IPS-NIHi11 (cell line): ENCODE measurements at regions not wholly inside any gene's neighbourhood (a gene's known extent, or its start where the extent isn't known, plus 50 kb on each side); places are given as distances from the start of the nearest gene placed in this dataset.
A peak's percentile ranks its signal among the peaks of the same experiment; 100 is the strongest.

ENCODE experiments used
- DNase-seq: peaks from one replicate; pipeline ENCODE4 v3.0.0; 2012; ENCODE audit warnings: mixed read lengths, low spot score

- no peak for DNase-seq
Measured at GRCh38 chr9:29701971-29702370, 2128.7 kb upstream of the C9orf72 start.

GRCh38 chr9:29714860-29715259, 2141.6 kb upstream of the C9orf72 start:
- no peak for DNase-seq

DNA sequence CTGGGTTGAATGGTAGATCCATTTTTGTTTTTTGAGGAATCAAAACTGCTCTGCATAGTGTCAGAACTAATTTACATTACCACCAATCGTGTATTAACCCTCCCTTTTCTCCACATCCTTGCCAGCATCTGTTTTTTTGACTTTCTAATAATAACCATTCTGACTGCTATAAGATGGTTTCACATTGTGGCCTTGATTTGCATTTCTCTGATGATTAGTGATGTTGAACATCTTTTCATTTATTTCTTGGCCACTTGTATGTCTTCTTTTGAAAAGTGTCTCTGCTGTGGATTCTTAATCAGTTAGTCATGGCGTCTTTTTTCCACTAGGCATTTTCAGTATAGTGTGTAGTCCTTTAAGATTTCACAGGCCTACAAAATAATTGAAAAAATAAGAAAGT, 2144.3 kb upstream of the C9orf72 start:
- DNase-seq, result no peak

GRCh38 chr9:29730163-29730562, 2156.9 kb upstream of the C9orf72 start:
- no peak for DNase-seq

DNA sequence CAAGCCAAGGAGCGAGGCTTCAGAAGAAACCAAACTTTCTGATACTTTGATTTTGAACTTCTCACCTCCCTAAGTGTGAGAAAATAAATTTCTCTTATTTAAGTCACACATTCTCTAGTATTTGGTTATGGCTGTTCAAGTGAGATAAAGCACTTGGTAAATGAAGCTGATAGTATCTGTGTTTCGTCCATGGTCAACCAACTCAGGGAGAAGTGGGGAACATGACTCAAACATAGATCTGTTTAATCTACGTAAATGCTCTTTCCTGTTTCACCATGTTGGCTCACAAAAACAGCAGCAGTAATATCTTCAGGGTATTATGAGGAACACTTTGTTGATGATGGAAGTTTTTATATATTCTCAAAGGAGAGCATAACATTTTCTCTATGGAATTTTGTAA, 2167.2 kb upstream of the C9orf72 start:
- DNase-seq, result no peak

DNA sequence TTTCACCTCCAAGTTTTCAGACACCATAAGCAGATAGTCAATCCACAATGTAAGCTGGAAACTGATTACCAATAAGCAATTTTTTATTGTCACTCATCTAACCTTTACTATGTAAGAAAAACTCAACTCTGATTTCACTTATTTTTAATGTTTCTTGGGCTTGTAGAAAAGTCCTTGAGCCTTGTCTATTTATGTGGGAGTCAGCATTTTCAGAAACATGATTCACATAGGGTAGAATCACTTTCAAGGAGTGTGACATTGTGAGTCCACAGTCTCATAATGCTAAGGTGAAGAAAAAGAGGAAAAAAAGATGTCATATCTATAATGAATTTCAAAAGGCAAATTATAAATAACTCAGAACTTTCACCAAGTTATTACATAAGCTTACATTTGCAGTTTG, 2167.9 kb upstream of the C9orf72 start:
- no peak for DNase-seq

DNA sequence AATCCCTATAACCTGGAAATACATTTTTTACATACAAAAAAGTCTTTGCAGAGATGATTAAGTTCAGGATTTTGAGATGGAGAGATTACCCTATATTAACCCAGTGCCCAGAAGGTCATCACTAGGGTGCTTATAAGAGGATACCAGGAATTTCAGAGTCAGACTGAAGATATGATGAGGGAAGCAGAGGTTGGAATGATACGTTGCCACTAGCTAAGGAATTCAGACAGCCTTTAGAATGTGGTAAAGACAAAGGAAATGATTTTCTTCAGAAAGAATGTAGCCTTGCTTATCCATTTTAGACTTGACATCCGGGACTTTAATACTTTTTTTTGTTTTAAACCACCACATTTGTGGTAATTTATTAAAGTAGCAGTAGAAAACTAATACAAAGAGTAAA, 2176.8 kb upstream of the C9orf72 start:
- no peak for DNase-seq

- DNase-seq, result no peak
Measured at GRCh38 chr9:29751226-29751625, 2177.9 kb upstream of the C9orf72 start.

GRCh38 chr9:29753638-29754037, 2180.4 kb upstream of the C9orf72 start:
- DNase-seq, result no peak

- no peak for DNase-seq
Measured at GRCh38 chr9:29769019-29769418, 2195.7 kb upstream of the C9orf72 start.

DNA sequence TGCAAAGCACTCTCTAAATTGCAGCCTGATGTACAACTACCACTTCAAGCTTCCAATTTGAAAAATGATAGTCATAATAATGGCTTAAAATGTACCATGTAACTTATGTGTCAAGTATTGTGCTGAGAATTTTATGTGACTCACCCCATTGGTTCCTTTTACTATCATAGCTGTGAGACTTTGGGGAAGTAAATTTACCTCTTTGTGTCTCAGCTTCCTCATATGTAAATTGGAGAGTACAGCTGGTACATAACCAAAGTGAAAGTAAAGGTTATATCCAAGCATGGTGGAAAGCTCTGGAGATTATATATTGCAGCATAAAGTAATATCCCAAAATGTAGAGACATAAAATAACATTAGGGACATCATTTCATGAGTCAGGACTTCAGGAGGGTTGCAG, 2200.4 kb upstream of the C9orf72 start:
- DNase-seq, result no peak

DNA sequence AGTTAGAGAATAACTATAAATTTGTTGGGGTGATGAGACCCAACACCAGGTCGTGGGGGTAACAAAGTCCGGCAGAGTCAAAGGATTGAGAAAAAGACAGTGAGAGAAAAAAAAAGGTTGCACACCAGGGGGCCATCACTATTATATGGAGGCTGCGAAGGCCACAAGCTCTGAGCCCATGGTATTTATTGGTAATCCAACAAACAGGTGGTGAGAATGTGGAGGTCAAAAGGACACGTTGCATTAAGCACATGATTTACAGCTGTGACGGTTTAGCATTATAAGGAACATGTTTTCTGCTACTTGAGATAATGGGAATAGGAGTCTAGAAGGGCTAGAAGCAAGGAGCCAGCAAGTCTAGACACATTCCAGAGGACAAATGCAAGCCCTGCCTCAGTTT, 2202.2 kb upstream of the C9orf72 start:
- no peak for DNase-seq

- DNase-seq, result no peak
Measured at GRCh38 chr9:29778281-29778849, 2205.1 kb upstream of the C9orf72 start.

GRCh38 chr9:29793970-29794369, 2220.7 kb upstream of the C9orf72 start:
- DNase-seq, result no peak

DNA sequence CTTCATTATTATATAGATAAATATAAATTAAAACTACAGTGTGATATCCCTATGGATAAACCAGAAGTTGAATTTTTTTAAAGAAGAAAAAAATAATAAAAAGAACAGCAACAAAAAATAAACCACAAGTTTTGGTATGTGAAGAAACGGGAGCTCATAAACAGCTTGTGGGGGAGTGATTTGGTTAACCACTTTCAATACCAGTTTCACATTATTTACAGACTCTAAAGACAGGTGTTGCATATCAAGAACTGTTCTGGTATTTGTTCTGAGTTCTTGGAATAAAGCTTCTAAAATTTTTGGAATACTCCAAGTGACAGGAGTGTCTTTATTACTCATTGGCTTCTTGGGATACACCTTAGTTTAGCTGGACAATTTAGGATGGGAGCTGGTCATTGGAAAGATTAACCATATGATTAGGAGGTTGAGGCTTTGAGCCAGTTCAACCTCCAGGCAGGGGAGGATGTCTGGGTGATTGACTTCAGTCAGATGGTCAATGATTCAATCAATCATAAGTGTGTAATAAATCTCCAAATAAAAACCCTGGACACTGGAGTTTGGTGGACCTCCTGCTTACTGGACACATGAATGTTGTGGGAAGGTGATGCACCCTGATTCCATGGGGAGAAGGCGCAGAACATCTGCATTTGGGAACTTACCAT, 2223.1 kb upstream of the C9orf72 start:
- DNase-seq, result no peak

- DNase-seq, result no peak
Measured at GRCh38 chr9:29798599-29798998, 2225.3 kb upstream of the C9orf72 start.

- no peak for DNase-seq
Measured at GRCh38 chr9:29799227-29799626, 2225.9 kb upstream of the C9orf72 start.

GRCh38 chr9:29800821-29801220, 2227.5 kb upstream of the C9orf72 start:
- DNase-seq, result no peak

- no peak for DNase-seq
Measured at GRCh38 chr9:29802454-29802853, 2229.2 kb upstream of the C9orf72 start.

DNA sequence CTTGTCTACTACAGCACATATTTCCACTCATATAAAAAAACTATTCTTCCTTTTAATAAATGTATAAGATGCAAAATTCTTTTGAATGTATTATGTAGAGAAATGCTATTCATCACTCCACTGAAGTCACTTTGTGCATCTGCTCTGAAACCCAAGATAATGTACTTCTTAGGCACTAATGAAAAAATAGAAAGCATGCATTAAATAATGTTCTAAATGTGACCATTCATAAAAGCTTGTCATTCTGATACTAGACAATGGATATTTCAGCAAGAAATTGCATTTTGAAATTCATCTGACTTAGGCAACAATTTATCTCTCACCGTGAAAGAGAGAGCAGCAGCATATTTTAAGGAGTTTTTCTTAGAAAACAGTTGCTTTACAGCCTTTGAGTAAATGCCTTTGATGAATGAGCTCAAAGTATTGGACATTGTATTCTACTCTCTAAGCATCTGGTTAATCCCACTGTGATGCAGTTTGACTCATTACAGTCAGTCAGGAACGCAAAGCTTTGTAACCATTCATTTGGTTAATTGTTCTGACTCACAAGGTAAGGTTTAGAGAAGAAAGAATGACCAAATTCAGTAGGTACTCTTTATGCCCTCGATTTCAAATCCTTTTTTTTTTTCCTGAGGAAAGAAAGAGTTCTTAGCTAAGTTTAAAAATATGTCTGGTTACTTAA, 2233.8 kb upstream of the C9orf72 start:
- peak; percentile 6 for DNase-seq

- no peak for DNase-seq
Measured at GRCh38 chr9:29816954-29817703, 2243.8 kb upstream of the C9orf72 start.

GRCh38 chr9:29822458-29822857, 2249.2 kb upstream of the C9orf72 start:
- DNase-seq, result no peak

DNA sequence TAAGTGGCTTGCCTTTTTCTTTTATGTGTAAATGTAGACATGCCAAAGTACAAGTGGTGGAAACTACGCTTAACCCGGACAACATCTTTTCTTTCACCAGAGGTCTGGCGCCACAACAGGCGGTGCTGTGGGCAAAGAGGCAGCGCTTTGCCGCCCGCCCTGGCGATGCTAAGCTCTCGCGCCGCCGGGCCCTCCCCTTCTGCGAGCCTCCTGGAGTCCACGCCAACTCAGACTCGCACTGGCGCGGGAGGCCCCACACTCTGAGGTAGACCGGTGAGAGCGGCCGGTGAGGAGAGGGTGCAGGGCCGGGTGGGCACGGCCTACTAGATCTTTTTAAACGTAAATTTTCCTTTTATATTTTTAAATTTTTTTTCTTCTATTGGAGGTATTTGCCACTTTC, 2253.1 kb upstream of the C9orf72 start:
- no peak for DNase-seq
